Stimulated activated CD4-positive, alpha-beta T cell treated with anti-CD3 and anti-CD28 coated beads, TNF-alpha, amount 100 ng/mL, for 1 hour (primary cell): ENCODE measurements at regions not wholly inside any gene's neighbourhood (a gene's known extent, or its start where the extent isn't known, plus 50 kb on each side); places are given as distances from the start of the nearest gene placed in this dataset.

ENCODE experiments used
- DNase-seq, 3 donors: peaks; one replicate each; pipeline ENCODE4 v3.0.0-alpha.2; 2020; ENCODE audit warnings: low read depth in 3 of 3, low spot score in 1 of 3

- no peak for DNase-seq
These were observed 69.4 kb upstream of the CD96 start for GRCh38 chr3:111472556-111472955.

GRCh38 chr3:111473550-111473949 is 68.4 kb upstream of the CD96 start:
- DNase-seq = no peak

GRCh38 chr3:111476701-111477100 is 65.3 kb upstream of the CD96 start:
- no peak for DNase-seq

- no peak for DNase-seq
These were observed 61.9 kb upstream of the CD96 start for GRCh38 chr3:111480091-111480490.

GRCh38 chr3:111481551-111481950 is 60.4 kb upstream of the CD96 start:
- no peak for DNase-seq

GRCh38 chr3:111482574-111482973 is 59.4 kb upstream of the CD96 start:
- DNase-seq = no peak

GRCh38 chr3:111485086-111485485 is 56.9 kb upstream of the CD96 start:
- DNase-seq = no peak
